ENCODE measurements at regions not wholly inside any gene's neighbourhood (a gene's known extent, or its start where the extent isn't known, plus 50 kb on each side); places are given as distances from the start of the nearest gene placed in this dataset.
"Not testable (repeated sequence)": the region's sequence is repeated elsewhere in the genome, so short reads cannot be mapped to it uniquely, and the experiment has no call there.

DNA sequence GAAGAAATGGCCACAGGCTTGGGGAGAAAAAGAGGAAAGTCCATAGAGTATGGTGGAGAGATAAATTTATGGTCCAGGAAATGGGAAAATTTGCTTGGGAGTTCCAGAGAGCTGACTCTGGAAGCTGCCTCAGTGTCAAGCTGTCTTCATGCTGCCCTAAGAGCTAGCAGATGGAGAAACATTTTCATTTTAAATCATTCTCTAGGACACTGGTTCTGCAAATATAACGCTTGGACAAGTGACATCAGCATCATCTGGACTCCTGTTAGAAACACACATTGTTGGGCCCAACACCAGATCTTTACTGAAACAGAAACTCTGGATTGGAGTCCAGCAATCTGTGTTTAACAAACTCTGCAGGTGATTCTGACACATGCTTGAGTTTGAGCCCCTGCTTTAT lies 592.0 kb upstream of the KLF12 start:
- no peak overlapping the region for H3K9ac ChIP-seq
- H3K27me3 ChIP-seq (ENCODE audit: insufficient read depth): no peaks in the 10 kb centered on the region
- ChIA-PET CTCF (interaction anchor here (0.6 kb wide), 1 partner anchor 1907 kb away, joined by 3 read pairs; no protein-coding TSS in a partner anchor), POLR2A (no interaction called here)
- H3K4me3 ChIP-seq (ENCODE audit: low read depth in 2 of 2, low read length in 1 of 2): no peak overlapping the region
- WGBS (ENCODE audit: low lambda C conversion rate): 44% methylated on average over 1 of the region's 1 CpG
- no peak overlapping the region for H2AFZ ChIP-seq (ENCODE audit: low read depth)
- no peaks in the 10 kb centered on the region for H4K20me1 ChIP-seq (ENCODE audit: insufficient read depth)
- no peaks in the 10 kb centered on the region for H3K36me3 ChIP-seq (replicated peaks in 1 of 2; ENCODE audit: control insufficient read depth in 1 of 2, insufficient read depth in 2 of 2, low read length in 1 of 2)
- no peak overlapping the region for H3K27ac ChIP-seq (ENCODE audit: low read depth in 2 of 2, low read length in 1 of 2)
- no peak overlapping the region for H3K4me2 ChIP-seq
- TF ChIP-seq EZH2phosphoT487 (IDR thresholded peaks at IDR 0.05; ENCODE audit: borderline replicate concordance, low read depth): no peak
- TF ChIP-seq, protein P1, sequence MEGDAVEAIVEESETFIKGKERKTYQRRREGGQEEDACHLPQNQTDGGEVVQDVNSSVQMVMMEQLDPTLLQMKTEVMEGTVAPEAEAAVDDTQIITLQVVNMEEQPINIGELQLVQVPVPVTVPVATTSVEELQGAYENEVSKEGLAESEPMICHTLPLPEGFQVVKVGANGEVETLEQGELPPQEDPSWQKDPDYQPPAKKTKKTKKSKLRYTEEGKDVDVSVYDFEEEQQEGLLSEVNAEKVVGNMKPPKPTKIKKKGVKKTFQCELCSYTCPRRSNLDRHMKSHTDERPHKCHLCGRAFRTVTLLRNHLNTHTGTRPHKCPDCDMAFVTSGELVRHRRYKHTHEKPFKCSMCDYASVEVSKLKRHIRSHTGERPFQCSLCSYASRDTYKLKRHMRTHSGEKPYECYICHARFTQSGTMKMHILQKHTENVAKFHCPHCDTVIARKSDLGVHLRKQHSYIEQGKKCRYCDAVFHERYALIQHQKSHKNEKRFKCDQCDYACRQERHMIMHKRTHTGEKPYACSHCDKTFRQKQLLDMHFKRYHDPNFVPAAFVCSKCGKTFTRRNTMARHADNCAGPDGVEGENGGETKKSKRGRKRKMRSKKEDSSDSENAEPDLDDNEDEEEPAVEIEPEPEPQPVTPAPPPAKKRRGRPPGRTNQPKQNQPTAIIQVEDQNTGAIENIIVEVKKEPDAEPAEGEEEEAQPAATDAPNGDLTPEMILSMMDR (IDR thresholded peaks at IDR 0.05): no peak
- TF ChIP-seq, protein P2, sequence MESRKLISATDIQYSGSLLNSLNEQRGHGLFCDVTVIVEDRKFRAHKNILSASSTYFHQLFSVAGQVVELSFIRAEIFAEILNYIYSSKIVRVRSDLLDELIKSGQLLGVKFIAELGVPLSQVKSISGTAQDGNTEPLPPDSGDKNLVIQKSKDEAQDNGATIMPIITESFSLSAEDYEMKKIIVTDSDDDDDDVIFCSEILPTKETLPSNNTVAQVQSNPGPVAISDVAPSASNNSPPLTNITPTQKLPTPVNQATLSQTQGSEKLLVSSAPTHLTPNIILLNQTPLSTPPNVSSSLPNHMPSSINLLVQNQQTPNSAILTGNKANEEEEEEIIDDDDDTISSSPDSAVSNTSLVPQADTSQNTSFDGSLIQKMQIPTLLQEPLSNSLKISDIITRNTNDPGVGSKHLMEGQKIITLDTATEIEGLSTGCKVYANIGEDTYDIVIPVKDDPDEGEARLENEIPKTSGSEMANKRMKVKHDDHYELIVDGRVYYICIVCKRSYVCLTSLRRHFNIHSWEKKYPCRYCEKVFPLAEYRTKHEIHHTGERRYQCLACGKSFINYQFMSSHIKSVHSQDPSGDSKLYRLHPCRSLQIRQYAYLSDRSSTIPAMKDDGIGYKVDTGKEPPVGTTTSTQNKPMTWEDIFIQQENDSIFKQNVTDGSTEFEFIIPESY (IDR thresholded peaks at IDR 0.05; ENCODE audit: borderline replicate concordance, low read depth): no peak
- TF ChIP-seq, protein P3, sequence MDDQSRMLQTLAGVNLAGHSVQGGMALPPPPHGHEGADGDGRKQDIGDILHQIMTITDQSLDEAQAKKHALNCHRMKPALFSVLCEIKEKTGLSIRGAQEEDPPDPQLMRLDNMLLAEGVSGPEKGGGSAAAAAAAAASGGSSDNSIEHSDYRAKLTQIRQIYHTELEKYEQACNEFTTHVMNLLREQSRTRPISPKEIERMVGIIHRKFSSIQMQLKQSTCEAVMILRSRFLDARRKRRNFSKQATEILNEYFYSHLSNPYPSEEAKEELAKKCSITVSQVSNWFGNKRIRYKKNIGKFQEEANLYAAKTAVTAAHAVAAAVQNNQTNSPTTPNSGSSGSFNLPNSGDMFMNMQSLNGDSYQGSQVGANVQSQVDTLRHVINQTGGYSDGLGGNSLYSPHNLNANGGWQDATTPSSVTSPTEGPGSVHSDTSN (IDR thresholded peaks at IDR 0.05): no peak
- no peak for TF ChIP-seq NRF1 (IDR thresholded peaks at IDR 0.05; ENCODE audit: low read depth, low read length)
- no peak for TF ChIP-seq TCF12 (IDR thresholded peaks at IDR 0.05)
- TF ChIP-seq, protein P4, sequence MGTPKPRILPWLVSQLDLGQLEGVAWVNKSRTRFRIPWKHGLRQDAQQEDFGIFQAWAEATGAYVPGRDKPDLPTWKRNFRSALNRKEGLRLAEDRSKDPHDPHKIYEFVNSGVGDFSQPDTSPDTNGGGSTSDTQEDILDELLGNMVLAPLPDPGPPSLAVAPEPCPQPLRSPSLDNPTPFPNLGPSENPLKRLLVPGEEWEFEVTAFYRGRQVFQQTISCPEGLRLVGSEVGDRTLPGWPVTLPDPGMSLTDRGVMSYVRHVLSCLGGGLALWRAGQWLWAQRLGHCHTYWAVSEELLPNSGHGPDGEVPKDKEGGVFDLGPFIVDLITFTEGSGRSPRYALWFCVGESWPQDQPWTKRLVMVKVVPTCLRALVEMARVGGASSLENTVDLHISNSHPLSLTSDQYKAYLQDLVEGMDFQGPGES (IDR thresholded peaks at IDR 0.05; ENCODE audit: low read depth, low read length): no peak
- no peak for TF ChIP-seq FOXJ3 (CRISPR knock-in tag; IDR thresholded peaks at IDR 0.05)
- no peak for TF ChIP-seq EP300 (IDR thresholded peaks at IDR 0.05; ENCODE audit: borderline replicate concordance in 1 of 2, low read depth in 1 of 2, low read length in 1 of 2)
- TF ChIP-seq SMC3 (IDR thresholded peaks at IDR 0.05; ENCODE audit: low read depth, low read length): no peak
- TF ChIP-seq MEF2A (IDR thresholded peaks at IDR 0.05; ENCODE audit: borderline replicate concordance, low read depth): no peak
- TF ChIP-seq, protein P5, sequence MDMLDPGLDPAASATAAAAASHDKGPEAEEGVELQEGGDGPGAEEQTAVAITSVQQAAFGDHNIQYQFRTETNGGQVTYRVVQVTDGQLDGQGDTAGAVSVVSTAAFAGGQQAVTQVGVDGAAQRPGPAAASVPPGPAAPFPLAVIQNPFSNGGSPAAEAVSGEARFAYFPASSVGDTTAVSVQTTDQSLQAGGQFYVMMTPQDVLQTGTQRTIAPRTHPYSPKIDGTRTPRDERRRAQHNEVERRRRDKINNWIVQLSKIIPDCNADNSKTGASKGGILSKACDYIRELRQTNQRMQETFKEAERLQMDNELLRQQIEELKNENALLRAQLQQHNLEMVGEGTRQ (IDR thresholded peaks at IDR 0.05; ENCODE audit: borderline replicate concordance, low read depth, low read length): no peak
- TF ChIP-seq YY1 (IDR thresholded peaks at IDR 0.05; ENCODE audit: low read depth): no peak
- H3F3A ChIP-seq (replicated peaks; ENCODE audit: insufficient read depth): no peaks in the 10 kb centered on the region
- H3K9me3 ChIP-seq: no peaks in the 10 kb centered on the region
- 0 out of 2 replicates have a peak, but pooled peaks cover 3% of the 10 kb centered on the region for H3K9me2 ChIP-seq
- no peaks in the 10 kb centered on the region for H3K79me2 ChIP-seq (ENCODE audit: insufficient read depth)
- H3K4me1 ChIP-seq (ENCODE audit: control insufficient read depth in 1 of 2, insufficient read depth in 2 of 2, low read depth in 1 of 2, low read length in 1 of 2): no peaks in the 10 kb centered on the region; a peak in 1 of 4 replicates
- no peak for DNase-seq

DNA sequence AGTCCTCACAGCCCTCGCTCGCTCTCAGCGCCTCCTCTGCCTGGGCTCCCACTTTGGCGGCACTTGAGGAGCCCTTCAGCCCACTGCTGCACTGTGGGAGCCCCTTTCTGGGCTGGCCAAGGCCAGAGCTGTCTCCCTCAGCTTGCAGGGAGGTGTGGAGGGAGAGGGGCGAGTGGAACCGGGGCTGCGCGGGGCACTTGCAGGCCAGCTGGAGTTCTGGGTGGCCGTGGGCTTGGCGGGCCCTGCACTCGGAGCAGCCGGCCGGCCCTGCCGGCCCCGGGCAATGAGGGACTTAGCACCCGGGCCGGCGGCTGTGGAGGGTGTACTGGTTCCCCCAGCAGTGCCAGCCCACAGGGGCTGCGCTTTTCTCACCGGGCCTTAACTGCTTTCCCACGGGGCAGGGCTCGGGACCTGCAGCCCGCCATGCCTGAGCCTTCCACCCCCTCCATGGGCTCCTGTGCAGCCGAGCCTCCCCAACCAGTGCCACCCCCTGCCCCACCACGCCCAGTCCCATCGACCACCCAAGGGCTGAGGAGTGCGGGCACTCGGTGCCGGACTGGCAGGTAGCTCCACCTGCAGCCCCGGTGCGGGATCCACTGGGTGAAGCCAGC lies 584.1 kb upstream of the KLF12 start:
- CTCF ChIA-PET; H3K79me2 ChIP-seq (ENCODE audit: insufficient read depth); H3K27me3 ChIP-seq (ENCODE audit: insufficient read depth); H3K9ac ChIP-seq; POLR2A ChIA-PET; H2AFZ ChIP-seq (ENCODE audit: low read depth); H3K4me3 ChIP-seq (ENCODE audit: low read depth in 2 of 2, low read length in 1 of 2); H3F3A ChIP-seq (replicated peaks; ENCODE audit: insufficient read depth); H3K9me3 ChIP-seq; H3K27ac ChIP-seq (ENCODE audit: low read depth in 2 of 2, low read length in 1 of 2); DNase-seq; H3K9me2 ChIP-seq; H3K36me3 ChIP-seq (replicated peaks in 1 of 2; ENCODE audit: control insufficient read depth in 1 of 2, insufficient read depth in 2 of 2, low read length in 1 of 2); H4K20me1 ChIP-seq (ENCODE audit: insufficient read depth); H3K4me1 ChIP-seq (ENCODE audit: control insufficient read depth in 1 of 2, insufficient read depth in 2 of 2, low read depth in 1 of 2, low read length in 1 of 2); H3K4me2 ChIP-seq: not testable (repeated sequence)
- WGBS (ENCODE audit: low lambda C conversion rate): no CpG with 5 or more reads among the region's 31 CpGs
